GM23248 (cell line): ENCODE measurements at regions not wholly inside any gene's neighbourhood (a gene's known extent, or its start where the extent isn't known, plus 50 kb on each side); places are given as distances from the start of the nearest gene placed in this dataset.

Experiments
- DNase-seq: peaks from one replicate; pipeline ENCODE4 v3.0.0-alpha.2; 2015
- H2AFZ ChIP-seq: fragments of 200-600 bp; sonication (generic); 2 replicates; pipeline ENCODE4 v1.6.1; 2016; ENCODE audit warnings: antibody characterized with exemption
- H3F3A ChIP-seq: fragments of 200-600 bp; sonication (generic); 2 replicates; pipeline ENCODE4 v1.6.1; 2016; ENCODE audit warnings: mild to moderate bottlenecking, antibody characterized with exemption, mixed run types; ENCODE audit not compliant: insufficient read depth
- H3K27ac ChIP-seq: fragments of 200-600 bp; sonication (generic); 2 replicates; pipeline ENCODE4 v1.5.1; 2016; ENCODE audit warnings: mild to moderate bottlenecking
- H3K27me3 ChIP-seq: fragments of 200-600 bp; sonication (generic); replicated peaks from 2 replicates; pipeline ENCODE4 v1.6.1; 2016; ENCODE audit warnings: mild to moderate bottlenecking; ENCODE audit not compliant: insufficient read depth
- H3K36me3 ChIP-seq: fragments of 200-600 bp; sonication (generic); 2 replicates; pipeline ENCODE4 v1.6.1; 2016; ENCODE audit warnings: low read depth, mild to moderate bottlenecking
- H3K4me1 ChIP-seq: fragments of 200-600 bp; sonication (generic); 2 replicates; pipeline ENCODE4 v1.6.1; 2016; ENCODE audit warnings: mild to moderate bottlenecking; ENCODE audit not compliant: insufficient read depth
- H3K4me2 ChIP-seq: fragments of 200-600 bp; sonication (generic); one replicate; pipeline ENCODE4 v1.6.1; 2016; ENCODE audit warnings: mild to moderate bottlenecking; ENCODE audit not compliant: unreplicated experiment
- H3K4me3 ChIP-seq: fragments of 200-600 bp; sonication (generic); 2 replicates; pipeline ENCODE4 v1.5.1; 2016; ENCODE audit warnings: mild to moderate bottlenecking
- H3K79me2 ChIP-seq: fragments of 200-600 bp; sonication (generic); 2 replicates; pipeline ENCODE4 v1.6.1; 2016; ENCODE audit warnings: mild to moderate bottlenecking; ENCODE audit not compliant: insufficient read depth
- H3K9ac ChIP-seq: fragments of 200-600 bp; sonication (generic); 2 replicates; pipeline ENCODE4 v1.6.1; 2016; ENCODE audit warnings: mild to moderate bottlenecking
- H3K9me2 ChIP-seq: fragments of 200-600 bp; sonication (generic); 2 replicates; pipeline ENCODE4 v1.6.1; 2016; ENCODE audit warnings: mixed run types, mild to moderate bottlenecking, moderate library complexity; ENCODE audit not compliant: insufficient read depth
- H3K9me3 ChIP-seq: fragments of 200-600 bp; sonication (generic); one replicate; pipeline ENCODE4 v1.6.1; 2017; ENCODE audit warnings: low read depth
- H4K20me1 ChIP-seq: fragments of 200-600 bp; sonication (generic); 2 replicates; pipeline ENCODE4 v1.6.0; 2016; ENCODE audit not compliant: insufficient read depth
- EZH2 ChIP-seq: fragments of 200-600 bp; sonication (generic); IDR thresholded peaks from 2 replicates; pipeline ENCODE4 v1.6.1; 2018; ENCODE audit warnings: antibody characterized with exemption, mild to moderate bottlenecking; ENCODE audit not compliant: insufficient read depth, poor library complexity, severe bottlenecking
- EZH2phosphoT487 ChIP-seq: fragments of 200-600 bp; sonication (generic); IDR thresholded peaks from 2 replicates; pipeline ENCODE4 v1.6.1; 2018; ENCODE audit warnings: antibody characterized with exemption, moderate library complexity, mild to moderate bottlenecking, low read depth; ENCODE audit not compliant: insufficient read depth
- WGBS, 2 experiments: methylation state at CpG; one replicate each; pipeline ENCODE4 v1.1.6; 2015 to 2017; ENCODE audit warnings: low lambda C conversion rate in 2 of 2, low coverage in 1 of 2; ENCODE audit errors: missing lambda C conversion rate in 2 of 2; 5-methylcytosine and 5-hydroxymethylcytosine counted together
- in situ Hi-C: fragments of 300-500 bp; cut with MboI; formaldehyde crosslinking; loops from 2 replicates; pipeline ENCODE4 v1.15.0; 2020

- in situ Hi-C loops, result no loop called here
- no peak overlapping the region for H2AFZ ChIP-seq
- no peaks in the 10 kb centered on the region for H3K79me2 ChIP-seq
- WGBS, 2 experiments, result 95 to 96% methylated on average over 4 of the region's 4 CpGs
- H3K27me3 ChIP-seq, result no peaks in the 10 kb centered on the region
- H3F3A ChIP-seq, result peaks cover 21% of the 10 kb centered on the region
- TF ChIP-seq EZH2phosphoT487, result no peak
- H3K4me2 ChIP-seq, result no peak overlapping the region
- peak; percentile 73 for DNase-seq
- H3K9me3 ChIP-seq, result no peaks in the 10 kb centered on the region
- no peaks in the 10 kb centered on the region for H4K20me1 ChIP-seq
- peaks cover 40% of the 10 kb centered on the region for H3K4me1 ChIP-seq
- H3K4me3 ChIP-seq, result no peak overlapping the region
- no peak overlapping the region for H3K27ac ChIP-seq
- H3K9me2 ChIP-seq, result no peaks in the 10 kb centered on the region
- no peaks in the 10 kb centered on the region for H3K36me3 ChIP-seq
- no peak overlapping the region for H3K9ac ChIP-seq
Observed at GRCh38 chr11:110968348-110969062, 256.3 kb upstream of the ARHGAP20 start.

- WGBS, 2 experiments, result 16 to 25% methylated on average over 1 of the region's 1 CpG
- no peak for DNase-seq
- TF ChIP-seq EZH2 (no peak), EZH2phosphoT487 (no peak)
Observed at GRCh38 chr11:110966131-110966530, 253.9 kb upstream of the ARHGAP20 start.

GRCh38 chr11:110962921-110963320 lies 250.7 kb upstream of the ARHGAP20 start:
- in situ Hi-C loops, result no loop called here
- Histone ChIP-seq H3F3A (no peaks in the 10 kb centered on the region), H3K4me3 (no peak overlapping the region), H2AFZ (no peak overlapping the region), H3K4me1 (no peaks in the 10 kb centered on the region), H3K79me2 (no peaks in the 10 kb centered on the region), H3K27ac (no peak overlapping the region), H3K9me2 (no peaks in the 10 kb centered on the region), H3K27me3 (no peaks in the 10 kb centered on the region), H4K20me1 (no peaks in the 10 kb centered on the region), H3K9me3 (no peaks in the 10 kb centered on the region), H3K9ac (no peak overlapping the region), H3K36me3 (no peaks in the 10 kb centered on the region), H3K4me2 (no peak overlapping the region)
- 38 to 41% methylated on average over 4 of the region's 4 CpGs for WGBS, 2 experiments
- TF ChIP-seq EZH2 (no peak), EZH2phosphoT487 (no peak)
- no peak for DNase-seq

More at GRCh38 chr11:110966131-110966530, 253.9 kb upstream of the ARHGAP20 start:
- H2AFZ ChIP-seq, result no peak overlapping the region
- peaks cover 18% of the 10 kb centered on the region for H3K4me1 ChIP-seq
- H3K27ac ChIP-seq, result no peak overlapping the region
- H3K79me2 ChIP-seq, result no peaks in the 10 kb centered on the region
- in situ Hi-C loops, result no loop called here
- no peak overlapping the region for H3K9ac ChIP-seq
- no peaks in the 10 kb centered on the region for H4K20me1 ChIP-seq
- H3K27me3 ChIP-seq, result no peaks in the 10 kb centered on the region
- H3K9me2 ChIP-seq, result no peaks in the 10 kb centered on the region
- H3K9me3 ChIP-seq, result no peaks in the 10 kb centered on the region
- no peak overlapping the region for H3K4me2 ChIP-seq
- no peak overlapping the region for H3K4me3 ChIP-seq
- no peaks in the 10 kb centered on the region for H3K36me3 ChIP-seq
- peaks cover 8% of the 10 kb centered on the region for H3F3A ChIP-seq

- H3K79me2 ChIP-seq, result no peaks in the 10 kb centered on the region
- H3K4me2 ChIP-seq, result no peak overlapping the region
- no peaks in the 10 kb centered on the region for H3F3A ChIP-seq
- H3K4me1 ChIP-seq, result no peaks in the 10 kb centered on the region
- H3K36me3 ChIP-seq, result no peaks in the 10 kb centered on the region
- TF ChIP-seq EZH2, result no peak
- no peak for TF ChIP-seq EZH2phosphoT487
- no peaks in the 10 kb centered on the region for H3K27me3 ChIP-seq
- no peak overlapping the region for H3K9ac ChIP-seq
- H4K20me1 ChIP-seq, result no peaks in the 10 kb centered on the region
- whole genome bisulfite sequencing, 2 experiments, result 85 to 88% methylated on average over 3 of the region's 3 CpGs
- H3K27ac ChIP-seq, result no peak overlapping the region
- no peaks in the 10 kb centered on the region for H3K9me3 ChIP-seq
- in situ Hi-C loops, result no loop called here
- DNase-seq, result no peak
- no peak overlapping the region for H3K4me3 ChIP-seq
- H3K9me2 ChIP-seq, result no peaks in the 10 kb centered on the region
- no peak overlapping the region for H2AFZ ChIP-seq
Observed at GRCh38 chr11:110960167-110960566, 247.9 kb upstream of the ARHGAP20 start.
